Upper lobe of right lung (tissue), 1 donor: ENCODE measurements at regions not wholly inside any gene's neighbourhood (a gene's known extent, or its start where the extent isn't known, plus 50 kb on each side); places are given as distances from the start of the nearest gene placed in this dataset.

Experiments used
- ATAC-seq: fragments of 200-7000 bp; cut with Tn5 transposase; one replicate; pipeline ENCODE4 v1.9.1; 2020; ENCODE audit warnings: mild to moderate bottlenecking, moderate library complexity
- DNase-seq: peaks from one replicate; pipeline ENCODE4 v3.0.0-alpha.2; 2020
- H3K27ac ChIP-seq: fragments of 200-600 bp; one replicate; pipeline ENCODE4 v1.8.0; 2022
- H3K27me3 ChIP-seq: fragments of 200-600 bp; one replicate; pipeline ENCODE4 v1.8.0; 2022; ENCODE audit warnings: mild to moderate bottlenecking
- H3K36me3 ChIP-seq: fragments of 200-600 bp; one replicate; pipeline ENCODE4 v1.8.0; 2022
- H3K4me1 ChIP-seq: fragments of 200-600 bp; one replicate; pipeline ENCODE4 v1.8.0; 2022
- H3K4me3 ChIP-seq: fragments of 200-600 bp; one replicate; pipeline ENCODE4 v1.8.0; 2022; ENCODE audit warnings: mild to moderate bottlenecking
- H3K9me3 ChIP-seq: fragments of 200-600 bp; one replicate; pipeline ENCODE4 v1.8.0; 2022
- intact Hi-C: fragments of 100-400 bp; cut with DNase I; formaldehyde crosslinking; loops from one replicate; pipeline ENCODE4 v1.11.0; 2022
- TF ChIP-seq, protein P1 (sequence below): fragments of 200-600 bp; IDR thresholded peaks from one replicate; pipeline ENCODE4 v1.8.0; 2022; ENCODE audit warnings: antibody characterized with exemption
- donor health status: DM: no; HTN: yes; CAD: no; lungs with severe emphysema.

DNA sequence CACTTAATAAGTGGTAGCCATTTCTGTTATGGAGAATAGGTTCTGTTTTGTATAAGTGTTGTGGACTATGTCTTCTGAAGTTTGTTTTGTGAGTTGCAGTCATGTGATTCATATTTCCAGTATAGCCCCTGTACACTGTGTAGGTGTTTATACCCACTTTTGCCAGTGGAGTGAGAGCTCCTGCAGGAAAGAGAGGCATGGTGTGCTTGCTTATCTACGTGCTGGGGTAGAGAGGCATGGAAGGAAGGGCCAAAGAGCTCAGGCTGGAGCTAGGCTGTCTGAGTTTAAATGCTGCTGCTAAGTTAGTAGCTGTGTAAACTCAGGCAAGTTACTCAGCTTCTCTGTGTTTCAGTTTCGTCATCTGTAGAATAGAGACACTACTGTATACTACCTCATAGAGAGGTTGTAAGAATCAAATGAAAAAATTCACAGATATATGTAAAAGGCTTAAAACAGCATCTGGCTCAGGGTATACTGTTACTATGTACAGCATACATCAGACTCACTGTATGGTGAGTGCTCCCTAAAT, 88.2 kb upstream of the SLC38A2 start:
- Histone ChIP-seq H3K27me3 (no peaks in the 10 kb centered on the region), H3K36me3 (no peaks in the 10 kb centered on the region), H3K4me3 (no peak overlapping the region), H3K4me1 (peaks cover 25% of the 10 kb centered on the region), H3K9me3 (no peaks in the 10 kb centered on the region), H3K27ac (no peak overlapping the region)
- intact Hi-C loops: no loop called here
- TF ChIP-seq, protein P1, sequence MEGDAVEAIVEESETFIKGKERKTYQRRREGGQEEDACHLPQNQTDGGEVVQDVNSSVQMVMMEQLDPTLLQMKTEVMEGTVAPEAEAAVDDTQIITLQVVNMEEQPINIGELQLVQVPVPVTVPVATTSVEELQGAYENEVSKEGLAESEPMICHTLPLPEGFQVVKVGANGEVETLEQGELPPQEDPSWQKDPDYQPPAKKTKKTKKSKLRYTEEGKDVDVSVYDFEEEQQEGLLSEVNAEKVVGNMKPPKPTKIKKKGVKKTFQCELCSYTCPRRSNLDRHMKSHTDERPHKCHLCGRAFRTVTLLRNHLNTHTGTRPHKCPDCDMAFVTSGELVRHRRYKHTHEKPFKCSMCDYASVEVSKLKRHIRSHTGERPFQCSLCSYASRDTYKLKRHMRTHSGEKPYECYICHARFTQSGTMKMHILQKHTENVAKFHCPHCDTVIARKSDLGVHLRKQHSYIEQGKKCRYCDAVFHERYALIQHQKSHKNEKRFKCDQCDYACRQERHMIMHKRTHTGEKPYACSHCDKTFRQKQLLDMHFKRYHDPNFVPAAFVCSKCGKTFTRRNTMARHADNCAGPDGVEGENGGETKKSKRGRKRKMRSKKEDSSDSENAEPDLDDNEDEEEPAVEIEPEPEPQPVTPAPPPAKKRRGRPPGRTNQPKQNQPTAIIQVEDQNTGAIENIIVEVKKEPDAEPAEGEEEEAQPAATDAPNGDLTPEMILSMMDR: no peak
- ATAC-seq: no peak
- no peak for DNase-seq

DNA sequence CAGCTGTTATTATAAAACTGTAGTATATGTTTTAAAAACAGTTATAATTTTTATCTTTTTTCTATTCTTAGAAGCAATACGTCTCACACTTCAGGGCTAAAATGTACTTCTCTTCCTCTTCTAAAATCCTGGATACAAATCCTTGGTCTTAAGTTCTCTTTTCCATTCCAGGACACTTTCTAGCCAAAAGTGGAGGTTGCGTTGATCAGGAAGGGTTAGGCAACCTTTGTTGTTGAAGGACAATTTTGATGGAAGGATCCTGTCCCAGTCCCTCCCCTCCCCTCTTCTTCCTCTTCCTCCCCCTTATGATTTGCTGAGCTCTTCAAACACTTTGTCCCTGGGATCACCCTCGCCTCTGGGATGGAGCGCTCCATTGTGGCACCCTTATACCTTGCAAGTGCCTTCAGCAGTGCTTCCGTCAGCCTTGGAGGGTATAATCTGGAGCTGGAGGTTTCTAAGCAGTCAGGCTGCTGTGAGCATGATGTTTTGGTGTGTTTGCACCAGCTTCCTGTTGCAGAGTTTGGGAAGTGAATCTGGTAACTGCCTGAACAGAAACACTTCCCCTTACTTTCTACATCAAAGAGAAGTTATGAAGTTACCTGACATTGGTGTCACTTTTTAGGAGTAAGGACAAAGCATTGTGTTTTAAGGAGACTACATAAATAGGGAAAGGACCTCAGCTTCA, 87.4 kb upstream of the SLC38A2 start:
- no peak overlapping the region for H3K4me3 ChIP-seq
- peak overlapping the region; percentile 25 for H3K27ac ChIP-seq
- DNase-seq (no peak), ATAC-seq (peak; percentile 77)
- peaks cover 25% of the 10 kb centered on the region for H3K4me1 ChIP-seq
- no peaks in the 10 kb centered on the region for H3K9me3 ChIP-seq
- no peaks in the 10 kb centered on the region for H3K36me3 ChIP-seq
- intact Hi-C loops: no loop called here
- H3K27me3 ChIP-seq: no peaks in the 10 kb centered on the region
- TF ChIP-seq, protein P1: no peak

DNA sequence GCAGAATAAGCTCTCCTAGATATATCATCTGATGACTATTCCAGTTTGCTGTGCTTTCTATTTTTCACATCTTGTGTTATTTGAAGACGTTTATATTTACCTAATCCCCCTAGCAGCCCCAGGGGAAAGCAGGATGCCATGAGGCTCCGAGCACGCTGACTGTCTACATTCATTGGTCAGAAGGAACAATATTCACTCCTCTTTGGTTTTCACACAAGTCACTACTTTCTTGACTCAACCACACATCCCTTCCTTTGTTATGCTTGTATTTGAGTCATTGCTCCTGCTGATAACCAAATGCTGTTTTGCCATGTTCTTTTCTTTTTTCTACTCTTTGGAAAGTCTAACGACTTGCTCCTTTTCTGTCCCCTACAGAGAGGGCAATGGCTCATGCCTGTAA, 86.5 kb upstream of the SLC38A2 start:
- Histone ChIP-seq H3K27ac (no peak overlapping the region), H3K27me3 (no peaks in the 10 kb centered on the region), H3K4me3 (no peak overlapping the region), H3K4me1 (peaks cover 25% of the 10 kb centered on the region), H3K36me3 (no peaks in the 10 kb centered on the region), H3K9me3 (no peaks in the 10 kb centered on the region)
- TF ChIP-seq, protein P1: no peak
- DNase-seq: no peak
- intact Hi-C loops: no loop called here
- no peak for ATAC-seq

DNA sequence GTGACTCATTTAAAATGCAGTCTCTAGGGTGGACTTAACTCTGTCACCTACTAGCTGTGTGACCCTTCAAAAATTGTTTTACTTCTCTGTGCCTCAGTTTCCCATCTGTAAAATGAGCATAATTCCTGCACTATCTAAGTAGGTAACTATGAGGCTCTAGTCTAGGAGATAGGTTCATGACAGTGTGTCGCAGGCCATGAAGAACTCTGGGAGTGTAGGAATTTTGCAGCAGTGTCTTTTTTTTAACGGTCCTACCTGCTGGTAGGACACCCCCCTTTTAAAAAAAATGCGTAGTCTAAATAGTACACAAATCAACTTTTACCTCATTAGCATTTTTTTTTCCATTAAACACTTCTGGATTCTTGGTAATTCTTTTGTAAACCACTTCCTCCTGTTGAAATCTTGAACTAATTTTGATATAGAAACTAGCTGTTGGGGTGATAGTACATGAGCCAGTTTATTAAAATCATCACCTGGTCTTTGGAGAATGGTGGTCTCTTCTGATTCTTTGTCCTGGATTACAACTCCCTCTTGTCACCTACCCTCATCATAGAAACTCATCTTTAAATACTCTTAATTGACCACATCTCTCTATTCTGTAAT, 86.0 kb upstream of the SLC38A2 start:
- Histone ChIP-seq H3K4me1 (peaks cover 25% of the 10 kb centered on the region), H3K36me3 (no peaks in the 10 kb centered on the region), H3K27ac (no peak overlapping the region), H3K27me3 (no peaks in the 10 kb centered on the region), H3K4me3 (no peak overlapping the region), H3K9me3 (no peaks in the 10 kb centered on the region)
- intact Hi-C loops: no loop called here
- no peak for DNase-seq
- TF ChIP-seq, protein P1: no peak
- ATAC-seq: no peak

DNA sequence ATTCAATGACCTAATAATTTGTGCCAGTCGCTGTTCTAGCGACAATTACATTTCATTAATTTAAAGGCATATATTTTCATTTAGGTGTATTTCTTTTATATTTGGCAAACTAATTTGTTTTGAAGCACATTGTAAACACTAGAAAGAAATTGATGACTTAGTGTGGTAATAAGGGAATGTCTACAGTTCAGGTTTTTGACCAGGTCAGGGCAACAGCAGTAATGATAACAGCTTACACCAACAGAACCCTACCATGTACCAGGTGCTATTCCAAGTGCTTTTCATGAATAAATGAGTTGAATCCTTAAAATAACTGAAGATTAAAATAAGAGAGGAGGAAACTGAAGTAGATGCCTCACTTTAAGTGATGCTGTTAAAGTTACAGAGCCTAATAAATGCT, 85.4 kb upstream of the SLC38A2 start:
- Histone ChIP-seq H3K9me3 (no peaks in the 10 kb centered on the region), H3K4me1 (peaks cover 25% of the 10 kb centered on the region), H3K27ac (no peak overlapping the region), H3K4me3 (no peak overlapping the region), H3K36me3 (no peaks in the 10 kb centered on the region), H3K27me3 (no peaks in the 10 kb centered on the region)
- ATAC-seq (no peak), DNase-seq (no peak)
- TF ChIP-seq, protein P1: no peak
- intact Hi-C loops: no loop called here
